Astrocyte (in vitro differentiated cells and primary cell): ENCODE measurements at regions not wholly inside any gene's neighbourhood (a gene's known extent, or its start where the extent isn't known, plus 50 kb on each side); places are given as distances from the start of the nearest gene placed in this dataset.

Source experiments
- DNase-seq: peaks from one replicate; pipeline ENCODE4 v3.0.0-alpha.2; 2010; ENCODE audit warnings: low read depth
- FAIRE-seq: peaks from 2 replicates; lab custom pipeline; 2011; peaks lifted over from hg19 to GRCh38; lab: Jason Lieb, UNC
- H2AFZ ChIP-seq: 2 replicates; pipeline ENCODE4 v1.6.0; 2012; ENCODE audit warnings: low read depth, low read length, inconsistent platforms
- H3K27ac ChIP-seq: 2 replicates; pipeline ENCODE4 v1.5.1; 2011; ENCODE audit warnings: low read depth, low read length, inconsistent platforms
- H3K27me3 ChIP-seq: 2 replicates; pipeline ENCODE4 v1.6.0; 2011; ENCODE audit warnings: low read length, inconsistent platforms; ENCODE audit not compliant: insufficient read depth
- H3K36me3 ChIP-seq: 2 replicates; pipeline ENCODE4 v1.5.1; 2011; ENCODE audit warnings: low read length, inconsistent platforms; ENCODE audit not compliant: insufficient read depth
- H3K4me1 ChIP-seq: 2 replicates; pipeline ENCODE4 v1.5.1; 2011; ENCODE audit warnings: low read length, inconsistent platforms; ENCODE audit not compliant: insufficient read depth
- H3K4me2 ChIP-seq: 2 replicates; pipeline ENCODE4 v1.6.0; 2012; ENCODE audit warnings: low read length, inconsistent platforms
- H3K4me3 ChIP-seq: 2 replicates; pipeline ENCODE4 v1.5.1; 2011; ENCODE audit warnings: low read depth, mild to moderate bottlenecking, low read length, inconsistent platforms; ENCODE audit not compliant: insufficient read depth
- H3K79me2 ChIP-seq: 2 replicates; pipeline ENCODE4 v1.6.0; 2012; ENCODE audit warnings: mild to moderate bottlenecking, low read length, inconsistent platforms; ENCODE audit not compliant: insufficient read depth
- H3K9ac ChIP-seq: 2 replicates; pipeline ENCODE4 v1.6.0; 2012; ENCODE audit warnings: mild to moderate bottlenecking, low read length, inconsistent platforms
- H3K9me3 ChIP-seq: 2 replicates; pipeline ENCODE4 v1.5.1; 2012; ENCODE audit warnings: low read depth, mild to moderate bottlenecking, low read length, inconsistent platforms; ENCODE audit not compliant: insufficient read depth
- H4K20me1 ChIP-seq: 2 replicates; pipeline ENCODE4 v1.6.0; 2012; ENCODE audit warnings: low read length, inconsistent platforms; ENCODE audit not compliant: insufficient read depth
- H3K27ac Mint-ChIP-seq: one replicate; pipeline ENCODE4 v1.8.0; 2021; ENCODE audit warnings: mild to moderate bottlenecking, mixed read lengths; ENCODE audit not compliant: unreplicated experiment
- H3K27me3 Mint-ChIP-seq: one replicate; pipeline ENCODE4 v1.8.0; 2021; ENCODE audit warnings: low read depth, mixed read lengths; ENCODE audit not compliant: unreplicated experiment
- H3K36me3 Mint-ChIP-seq: one replicate; pipeline ENCODE4 v1.8.0; 2021; ENCODE audit warnings: low read depth, mixed read lengths; ENCODE audit not compliant: unreplicated experiment
- H3K4me1 Mint-ChIP-seq: one replicate; pipeline ENCODE4 v1.8.0; 2021; ENCODE audit warnings: low read depth, mixed read lengths; ENCODE audit not compliant: unreplicated experiment
- H3K4me3 Mint-ChIP-seq: one replicate; pipeline ENCODE4 v1.8.0; 2021; ENCODE audit warnings: mild to moderate bottlenecking, moderate library complexity, mixed read lengths; ENCODE audit not compliant: unreplicated experiment
- H3K9me3 Mint-ChIP-seq: one replicate; pipeline ENCODE4 v1.8.0; 2021; ENCODE audit warnings: mild to moderate bottlenecking, mixed read lengths; ENCODE audit not compliant: unreplicated experiment
- CTCF ChIP-seq: IDR thresholded peaks from 2 replicates; pipeline ENCODE4 v1.5.1; 2011; ENCODE audit warnings: low read depth, mild to moderate bottlenecking, inconsistent platforms, low read length, moderate library complexity; ENCODE audit not compliant: insufficient read depth
- EZH2 ChIP-seq: IDR thresholded peaks from 2 replicates; pipeline ENCODE4 v1.6.1; 2012; ENCODE audit warnings: mild to moderate bottlenecking, low read length, inconsistent platforms; ENCODE audit not compliant: insufficient read depth

- Histone ChIP-seq H2AFZ (no peak overlapping the region), H3K4me2 (no peak overlapping the region), H3K9ac (no peak overlapping the region), H3K27ac (no peak overlapping the region), H3K36me3 (no peaks in the 10 kb centered on the region), H3K79me2 (no peaks in the 10 kb centered on the region), H3K27me3 (no peaks in the 10 kb centered on the region), H3K4me1 (no peaks in the 10 kb centered on the region), H3K9me3 (no peaks in the 10 kb centered on the region), H3K4me3 (no peak overlapping the region), H4K20me1 (no peaks in the 10 kb centered on the region)
- Mint-ChIP-seq H3K27ac (no peak overlapping the region), H3K27me3 (no peaks in the 10 kb centered on the region), H3K36me3 (no peaks in the 10 kb centered on the region), H3K4me3 (no peak overlapping the region), H3K9me3 (no peaks in the 10 kb centered on the region), H3K4me1 (no peaks in the 10 kb centered on the region)
- TF ChIP-seq EZH2: no peak
- no peak for TF ChIP-seq CTCF
- FAIRE-seq: no peak
- no peak for DNase-seq
These were observed 859.6 kb upstream of the SEMA6A start for GRCh38 chr5:117434254-117434653.

DNA sequence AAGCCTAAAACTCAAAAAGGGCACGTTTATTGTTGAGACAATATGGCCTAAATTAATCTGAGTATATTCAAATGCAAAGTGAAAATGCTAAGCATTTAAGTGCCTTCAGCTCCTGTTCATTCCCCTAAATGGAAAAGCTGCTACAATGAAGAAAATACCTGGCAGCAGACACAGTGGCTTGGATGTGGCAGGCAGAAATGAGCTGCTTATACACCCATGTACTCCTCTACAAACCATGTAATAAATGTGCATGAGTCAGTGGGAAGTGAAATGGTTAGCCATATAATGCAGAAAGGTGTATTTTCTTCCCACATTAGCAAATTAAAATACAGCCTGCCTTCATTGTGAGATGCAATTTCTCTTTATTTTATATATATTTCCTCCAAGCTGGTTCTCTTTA lies 859.2 kb upstream of the SEMA6A start:
- H3K4me2 ChIP-seq: no peak overlapping the region
- no peak overlapping the region for H3K27ac ChIP-seq
- H3K27me3 ChIP-seq: no peaks in the 10 kb centered on the region
- H3K79me2 ChIP-seq: no peaks in the 10 kb centered on the region
- H3K27ac Mint-ChIP-seq: no peak overlapping the region
- no peaks in the 10 kb centered on the region for H3K36me3 ChIP-seq
- H3K9ac ChIP-seq: no peak overlapping the region
- TF ChIP-seq CTCF (no peak), EZH2 (no peak)
- H3K4me1 ChIP-seq: no peaks in the 10 kb centered on the region
- no peaks in the 10 kb centered on the region for H3K4me1 Mint-ChIP-seq
- H3K27me3 Mint-ChIP-seq: no peaks in the 10 kb centered on the region
- H4K20me1 ChIP-seq: no peaks in the 10 kb centered on the region
- no peak overlapping the region for H3K4me3 ChIP-seq
- no peak overlapping the region for H3K4me3 Mint-ChIP-seq
- no peaks in the 10 kb centered on the region for H3K9me3 Mint-ChIP-seq
- no peaks in the 10 kb centered on the region for H3K36me3 Mint-ChIP-seq
- FAIRE-seq (no peak), DNase-seq (no peak)
- no peaks in the 10 kb centered on the region for H3K9me3 ChIP-seq
- H2AFZ ChIP-seq: no peak overlapping the region

GRCh38 chr5:117431091-117431490 lies 856.5 kb upstream of the SEMA6A start:
- no peak for DNase-seq
- TF ChIP-seq EZH2 (no peak), CTCF (no peak)
- Mint-ChIP-seq H3K9me3 (no peaks in the 10 kb centered on the region), H3K36me3 (no peaks in the 10 kb centered on the region), H3K4me3 (no peak overlapping the region), H3K27me3 (no peaks in the 10 kb centered on the region), H3K27ac (no peak overlapping the region), H3K4me1 (no peaks in the 10 kb centered on the region)
- H3K4me1 ChIP-seq: no peaks in the 10 kb centered on the region
- FAIRE-seq: no peak
- no peak overlapping the region for H3K27ac ChIP-seq
- no peak overlapping the region for H3K4me2 ChIP-seq
- no peaks in the 10 kb centered on the region for H4K20me1 ChIP-seq
- no peaks in the 10 kb centered on the region for H3K9me3 ChIP-seq
- no peak overlapping the region for H3K9ac ChIP-seq
- H3K79me2 ChIP-seq: no peaks in the 10 kb centered on the region
- no peaks in the 10 kb centered on the region for H3K36me3 ChIP-seq
- H2AFZ ChIP-seq: no peak overlapping the region
- no peaks in the 10 kb centered on the region for H3K27me3 ChIP-seq
- H3K4me3 ChIP-seq: no peak overlapping the region
